ENCODE measurements at regions not wholly inside any gene's neighbourhood (a gene's known extent, or its start where the extent isn't known, plus 50 kb on each side); places are given as distances from the start of the nearest gene placed in this dataset.

- TF ChIP-seq POLR2AphosphoS5 (IDR thresholded peaks at IDR 0.05; ENCODE audit: low read depth, low read length) (no peak), POU2F2 (IDR thresholded peaks at IDR 0.05; ENCODE audit: low read depth, low read length) (no peak), PAX5 (IDR thresholded peaks at IDR 0.05; ENCODE audit: insufficient read depth, low read length, severe bottlenecking) (no peak), SPI1 (IDR thresholded peaks at IDR 0.05; ENCODE audit: low read depth, low read length) (no peak), POLR2A (IDR thresholded peaks at IDR 0.05; ENCODE audit: low read depth, low read length) (no peak), TAF1 (IDR thresholded peaks at IDR 0.05; ENCODE audit: low read depth, low read length) (no peak)
- DNase-seq (ENCODE audit: insufficient read length, low spot score) (no peak), FAIRE-seq (no peak)
These were observed 246.7 kb downstream of the PTPRU start for GRCh38 chr1:29482991-29483390.

DNA sequence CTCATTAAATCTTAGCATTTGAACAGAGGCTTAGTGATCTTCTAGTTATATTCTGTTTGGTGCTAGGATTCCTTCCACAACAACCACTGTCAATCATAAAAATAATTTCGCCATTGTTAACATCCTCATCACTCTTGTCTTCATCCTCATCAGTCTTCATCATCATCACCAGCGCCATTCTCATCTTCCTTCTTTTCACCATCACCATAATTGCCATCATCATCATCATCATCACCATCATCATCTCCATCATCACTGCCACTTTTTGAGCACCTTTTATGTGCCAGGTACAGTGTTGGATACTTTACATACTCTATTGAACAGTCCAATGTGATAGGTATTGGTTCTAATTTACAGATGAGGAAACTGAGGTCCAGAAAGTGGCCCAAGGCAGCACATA is 245.7 kb downstream of the PTPRU start:
- no peak for TF ChIP-seq POU2F2 (IDR thresholded peaks at IDR 0.05; ENCODE audit: low read depth, low read length)
- TF ChIP-seq POLR2AphosphoS5 (IDR thresholded peaks at IDR 0.05; ENCODE audit: low read depth, low read length), result no peak
- no peak for TF ChIP-seq PAX5 (IDR thresholded peaks at IDR 0.05; ENCODE audit: insufficient read depth, low read length, severe bottlenecking)
- TF ChIP-seq TAF1 (IDR thresholded peaks at IDR 0.05; ENCODE audit: low read depth, low read length), result no peak
- TF ChIP-seq SPI1 (IDR thresholded peaks at IDR 0.05; ENCODE audit: low read depth, low read length), result no peak
- no peak for TF ChIP-seq POLR2A (IDR thresholded peaks at IDR 0.05; ENCODE audit: low read depth, low read length)
- no peak for DNase-seq (ENCODE audit: insufficient read length, low spot score)
- no peak for FAIRE-seq

GRCh38 chr1:29481031-29481430 is 244.7 kb downstream of the PTPRU start:
- DNase-seq (ENCODE audit: insufficient read length, low spot score) (no peak), FAIRE-seq (no peak)
- TF ChIP-seq POLR2AphosphoS5 (IDR thresholded peaks at IDR 0.05; ENCODE audit: low read depth, low read length) (no peak), TAF1 (IDR thresholded peaks at IDR 0.05; ENCODE audit: low read depth, low read length) (no peak), SPI1 (IDR thresholded peaks at IDR 0.05; ENCODE audit: low read depth, low read length) (no peak), PAX5 (IDR thresholded peaks at IDR 0.05; ENCODE audit: insufficient read depth, low read length, severe bottlenecking) (no peak), POLR2A (IDR thresholded peaks at IDR 0.05; ENCODE audit: low read depth, low read length) (no peak)

GRCh38 chr1:29478879-29479278 is 242.6 kb downstream of the PTPRU start:
- FAIRE-seq (no peak), DNase-seq (ENCODE audit: insufficient read length, low spot score) (no peak)
- no peak for TF ChIP-seq POLR2AphosphoS5 (IDR thresholded peaks at IDR 0.05; ENCODE audit: low read depth, low read length)
- no peak for TF ChIP-seq SPI1 (IDR thresholded peaks at IDR 0.05; ENCODE audit: low read depth, low read length)
- no peak for TF ChIP-seq POU2F2 (IDR thresholded peaks at IDR 0.05; ENCODE audit: low read depth, low read length)
- TF ChIP-seq POLR2A (IDR thresholded peaks at IDR 0.05; ENCODE audit: low read depth, low read length), result no peak
- no peak for TF ChIP-seq TAF1 (IDR thresholded peaks at IDR 0.05; ENCODE audit: low read depth, low read length)
- TF ChIP-seq PAX5 (IDR thresholded peaks at IDR 0.05; ENCODE audit: insufficient read depth, low read length, severe bottlenecking), result no peak

GRCh38 chr1:29478151-29478791 is 241.9 kb downstream of the PTPRU start:
- DNase-seq (ENCODE audit: insufficient read length, low spot score) (no peak), FAIRE-seq (no peak)
- TF ChIP-seq TAF1 (IDR thresholded peaks at IDR 0.05; ENCODE audit: low read depth, low read length) (no peak), POLR2AphosphoS5 (IDR thresholded peaks at IDR 0.05; ENCODE audit: low read depth, low read length) (no peak), POLR2A (IDR thresholded peaks at IDR 0.05; ENCODE audit: low read depth, low read length) (no peak), PAX5 (IDR thresholded peaks at IDR 0.05; ENCODE audit: insufficient read depth, low read length, severe bottlenecking) (no peak), POU2F2 (IDR thresholded peaks at IDR 0.05; ENCODE audit: low read depth, low read length) (no peak), SPI1 (IDR thresholded peaks at IDR 0.05; ENCODE audit: low read depth, low read length) (no peak)

- TF ChIP-seq POLR2AphosphoS5 (IDR thresholded peaks at IDR 0.05; ENCODE audit: low read depth, low read length) (no peak), TAF1 (IDR thresholded peaks at IDR 0.05; ENCODE audit: low read depth, low read length) (no peak), POLR2A (IDR thresholded peaks at IDR 0.05; ENCODE audit: low read depth, low read length) (no peak), SPI1 (IDR thresholded peaks at IDR 0.05; ENCODE audit: low read depth, low read length) (no peak), POU2F2 (IDR thresholded peaks at IDR 0.05; ENCODE audit: low read depth, low read length) (no peak), PAX5 (IDR thresholded peaks at IDR 0.05; ENCODE audit: insufficient read depth, low read length, severe bottlenecking) (no peak)
- DNase-seq (ENCODE audit: insufficient read length, low spot score), result no peak
- no peak for FAIRE-seq
These were observed 239.0 kb downstream of the PTPRU start for GRCh38 chr1:29475326-29475725.

GRCh38 chr1:29474274-29475244 is 238.2 kb downstream of the PTPRU start:
- no peak for TF ChIP-seq POU2F2 (IDR thresholded peaks at IDR 0.05; ENCODE audit: low read depth, low read length)
- no peak for TF ChIP-seq TAF1 (IDR thresholded peaks at IDR 0.05; ENCODE audit: low read depth, low read length)
- no peak for TF ChIP-seq POLR2AphosphoS5 (IDR thresholded peaks at IDR 0.05; ENCODE audit: low read depth, low read length)
- no peak for TF ChIP-seq SPI1 (IDR thresholded peaks at IDR 0.05; ENCODE audit: low read depth, low read length)
- TF ChIP-seq POLR2A (IDR thresholded peaks at IDR 0.05; ENCODE audit: low read depth, low read length), result no peak
- TF ChIP-seq PAX5 (IDR thresholded peaks at IDR 0.05; ENCODE audit: insufficient read depth, low read length, severe bottlenecking), result no peak
- no peak for FAIRE-seq
- DNase-seq (ENCODE audit: insufficient read length, low spot score), result no peak

DNA sequence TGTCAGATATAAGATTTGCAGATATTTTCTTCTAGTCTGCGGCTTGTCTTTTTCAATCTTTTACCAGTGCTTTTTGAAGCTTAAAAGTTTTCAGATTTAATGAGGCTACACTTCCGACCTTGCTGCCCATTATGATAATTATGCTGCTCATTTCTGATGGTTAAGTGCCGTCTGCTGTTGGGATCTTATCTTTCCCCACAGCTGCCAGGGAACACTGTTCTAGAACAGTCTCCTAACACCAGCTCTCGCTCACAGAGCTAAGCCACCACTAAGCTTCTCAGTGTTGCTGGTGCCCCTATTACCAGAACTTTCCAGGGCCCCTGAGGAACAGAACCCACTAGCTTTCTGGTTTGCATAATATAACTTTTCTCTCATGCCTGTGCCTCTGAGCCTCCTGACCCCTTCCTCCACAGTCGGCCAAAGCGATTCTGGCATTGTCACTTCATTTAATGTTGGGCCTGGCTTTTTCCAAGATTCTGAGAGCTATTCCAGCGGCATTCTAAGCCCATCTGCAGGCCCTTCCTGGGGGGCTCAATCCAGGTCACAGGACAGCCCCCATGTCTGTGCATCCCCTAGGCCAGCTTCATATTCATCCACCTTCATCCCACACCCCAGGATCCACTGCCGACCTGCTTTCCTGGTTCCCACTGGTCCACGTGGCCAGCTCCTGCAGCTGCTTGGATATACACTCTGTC is 237.0 kb downstream of the PTPRU start:
- no peak for FAIRE-seq
- no peak for TF ChIP-seq POLR2A (IDR thresholded peaks at IDR 0.05; ENCODE audit: low read depth, low read length)
- no peak for TF ChIP-seq SPI1 (IDR thresholded peaks at IDR 0.05; ENCODE audit: low read depth, low read length)
- TF ChIP-seq POU2F2 (IDR thresholded peaks at IDR 0.05; ENCODE audit: low read depth, low read length), result no peak
- no peak for TF ChIP-seq POLR2AphosphoS5 (IDR thresholded peaks at IDR 0.05; ENCODE audit: low read depth, low read length)
- no peak for TF ChIP-seq PAX5 (IDR thresholded peaks at IDR 0.05; ENCODE audit: insufficient read depth, low read length, severe bottlenecking)
- no peak for TF ChIP-seq TAF1 (IDR thresholded peaks at IDR 0.05; ENCODE audit: low read depth, low read length)
- DNase-seq (ENCODE audit: insufficient read length, low spot score), result no peak
